ENCODE measurements at regions not wholly inside any gene's neighbourhood (a gene's known extent, or its start where the extent isn't known, plus 50 kb on each side); places are given as distances from the start of the nearest gene placed in this dataset.
"Not testable (repeated sequence)": the region's sequence is repeated elsewhere in the genome, so short reads cannot be mapped to it uniquely, and the experiment has no call there.

GRCh38 chr13:90723381-90723780, 624.1 kb upstream of the MIR17HG start:
- in situ Hi-C loops (cut with HindIII; ENCODE audit: low sequenced_read_pairs), result no loop called here
- TF ChIP-seq CTCF (IDR thresholded peaks at IDR 0.05; ENCODE audit: low read depth, low read length), result no peak
- no peak overlapping the region for H3K4me3 ChIP-seq (ENCODE audit: low read depth, low read length)
- DNase-seq (ENCODE audit: low read depth, low spot score), result no peak

GRCh38 chr13:90726375-90726774, 621.1 kb upstream of the MIR17HG start:
- TF ChIP-seq CTCF (IDR thresholded peaks at IDR 0.05; ENCODE audit: low read depth, low read length), result no peak
- in situ Hi-C loops (cut with HindIII; ENCODE audit: low sequenced_read_pairs), result no loop called here
- H3K4me3 ChIP-seq (ENCODE audit: low read depth, low read length), result no peak overlapping the region
- DNase-seq (ENCODE audit: low read depth, low spot score), result no peak

- peak; percentile 9 for TF ChIP-seq CTCF (IDR thresholded peaks at IDR 0.05; ENCODE audit: low read depth, low read length)
- no peak for DNase-seq (ENCODE audit: low read depth, low spot score)
- H3K4me3 ChIP-seq (ENCODE audit: low read depth, low read length), result no peak overlapping the region
- in situ Hi-C loops (cut with HindIII; ENCODE audit: low sequenced_read_pairs), result no loop called here
These were observed 615.4 kb upstream of the MIR17HG start for GRCh38 chr13:90732049-90732448.

- DNase-seq (ENCODE audit: low read depth, low spot score); H3K4me3 ChIP-seq (ENCODE audit: low read depth, low read length); in situ Hi-C loops (cut with HindIII; ENCODE audit: low sequenced_read_pairs): not testable (repeated sequence)
These were observed 613.0 kb upstream of the MIR17HG start for GRCh38 chr13:90734497-90734896.

- no peak for TF ChIP-seq CTCF (IDR thresholded peaks at IDR 0.05; ENCODE audit: low read depth, low read length)
- DNase-seq (ENCODE audit: low read depth, low spot score), result no peak
- no peak overlapping the region for H3K4me3 ChIP-seq (ENCODE audit: low read depth, low read length)
- in situ Hi-C loops (cut with HindIII; ENCODE audit: low sequenced_read_pairs), result no loop called here
These were observed 608.6 kb upstream of the MIR17HG start for GRCh38 chr13:90738881-90739280.

- no peak overlapping the region for H3K4me3 ChIP-seq (ENCODE audit: low read depth, low read length)
- no peak for TF ChIP-seq CTCF (IDR thresholded peaks at IDR 0.05; ENCODE audit: low read depth, low read length)
- DNase-seq (ENCODE audit: low read depth, low spot score), result no peak
- in situ Hi-C loops (cut with HindIII; ENCODE audit: low sequenced_read_pairs), result no loop called here
These were observed 607.4 kb upstream of the MIR17HG start for GRCh38 chr13:90740099-90740498.

GRCh38 chr13:90742381-90742780, 605.1 kb upstream of the MIR17HG start:
- no peak for TF ChIP-seq CTCF (IDR thresholded peaks at IDR 0.05; ENCODE audit: low read depth, low read length)
- H3K4me3 ChIP-seq (ENCODE audit: low read depth, low read length), result no peak overlapping the region
- DNase-seq (ENCODE audit: low read depth, low spot score), result no peak
- in situ Hi-C loops (cut with HindIII; ENCODE audit: low sequenced_read_pairs), result no loop called here

Data from astrocyte of the spinal cord (primary cell).